HEK293 (cell line): ENCODE measurements at regions not wholly inside any gene's neighbourhood (a gene's known extent, or its start where the extent isn't known, plus 50 kb on each side); places are given as distances from the start of the nearest gene placed in this dataset.

Experiments
- GFI1B ChIP-seq: fragments of 450-650 bp; formaldehyde crosslinking; IDR thresholded peaks from 2 replicates; pipeline ENCODE4 v1.5.1; 2016; ENCODE audit warnings: missing biosample characterization, missing genetic modification characterization
- KLF9 ChIP-seq: fragments of 450-650 bp; formaldehyde crosslinking; IDR thresholded peaks from 2 replicates; pipeline ENCODE4 v1.5.1; 2016; ENCODE audit warnings: missing biosample characterization, missing genetic modification characterization, low read depth
- YY1 ChIP-seq: fragments of 450-650 bp; formaldehyde crosslinking; IDR thresholded peaks from 2 replicates; pipeline ENCODE4 v1.5.1; 2018; ENCODE audit warnings: missing biosample characterization, missing genetic modification characterization
- ZNF155 ChIP-seq: fragments of 450-650 bp; formaldehyde crosslinking; IDR thresholded peaks from 2 replicates; pipeline ENCODE4 v1.5.1; 2016; ENCODE audit warnings: missing biosample characterization, missing genetic modification characterization
- ZNF202 ChIP-seq: fragments of 450-650 bp; formaldehyde crosslinking; IDR thresholded peaks from 2 replicates; pipeline ENCODE4 v1.5.1; 2016; ENCODE audit warnings: missing biosample characterization, missing genetic modification characterization, borderline replicate concordance
- ZNF677 ChIP-seq: fragments of 450-650 bp; IDR thresholded peaks from 2 replicates; pipeline ENCODE4 v1.5.0; 2018; ENCODE audit warnings: missing biosample characterization, mild to moderate bottlenecking, missing genetic modification characterization, moderate library complexity
- TF ChIP-seq, protein P1 (sequence below): fragments of 450-650 bp; formaldehyde crosslinking; IDR thresholded peaks from 2 replicates; pipeline ENCODE4 v1.5.1; 2016; ENCODE audit warnings: missing biosample characterization, missing genetic modification characterization
- TF ChIP-seq, protein P2 (sequence below): sonication (generic); formaldehyde crosslinking; IDR thresholded peaks from 2 replicates; pipeline ENCODE4 v1.8.1; 2022; ENCODE audit warnings: mild to moderate bottlenecking, moderate library complexity, missing genetic modification reagents
- TF ChIP-seq, protein P3 (sequence below): fragments of 450-650 bp; formaldehyde crosslinking; IDR thresholded peaks from 2 replicates; pipeline ENCODE4 v1.5.1; 2016; ENCODE audit warnings: missing biosample characterization, missing genetic modification characterization

DNA sequence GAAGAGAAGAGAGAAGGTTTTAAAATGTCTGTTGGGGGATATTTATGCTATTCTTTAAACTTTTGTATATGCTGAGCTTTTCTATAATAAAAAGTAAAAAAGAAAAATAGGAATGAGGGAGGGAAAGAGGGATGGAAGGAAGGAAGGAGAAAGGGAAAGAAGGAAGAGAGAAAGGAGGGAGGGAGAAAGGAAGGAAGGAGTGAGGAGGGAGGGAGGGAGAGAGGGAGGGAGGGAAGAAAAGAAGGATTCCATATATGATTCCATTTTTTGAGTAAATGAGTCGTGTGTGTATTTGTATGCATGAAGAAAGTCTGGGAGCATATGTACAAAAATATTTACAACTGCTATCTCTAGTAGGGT is 120.9 kb upstream of the ZBTB40 start:
- TF ChIP-seq, protein P1, sequence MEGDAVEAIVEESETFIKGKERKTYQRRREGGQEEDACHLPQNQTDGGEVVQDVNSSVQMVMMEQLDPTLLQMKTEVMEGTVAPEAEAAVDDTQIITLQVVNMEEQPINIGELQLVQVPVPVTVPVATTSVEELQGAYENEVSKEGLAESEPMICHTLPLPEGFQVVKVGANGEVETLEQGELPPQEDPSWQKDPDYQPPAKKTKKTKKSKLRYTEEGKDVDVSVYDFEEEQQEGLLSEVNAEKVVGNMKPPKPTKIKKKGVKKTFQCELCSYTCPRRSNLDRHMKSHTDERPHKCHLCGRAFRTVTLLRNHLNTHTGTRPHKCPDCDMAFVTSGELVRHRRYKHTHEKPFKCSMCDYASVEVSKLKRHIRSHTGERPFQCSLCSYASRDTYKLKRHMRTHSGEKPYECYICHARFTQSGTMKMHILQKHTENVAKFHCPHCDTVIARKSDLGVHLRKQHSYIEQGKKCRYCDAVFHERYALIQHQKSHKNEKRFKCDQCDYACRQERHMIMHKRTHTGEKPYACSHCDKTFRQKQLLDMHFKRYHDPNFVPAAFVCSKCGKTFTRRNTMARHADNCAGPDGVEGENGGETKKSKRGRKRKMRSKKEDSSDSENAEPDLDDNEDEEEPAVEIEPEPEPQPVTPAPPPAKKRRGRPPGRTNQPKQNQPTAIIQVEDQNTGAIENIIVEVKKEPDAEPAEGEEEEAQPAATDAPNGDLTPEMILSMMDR (tag by site-specific recombination), result no peak
- TF ChIP-seq, protein P2, sequence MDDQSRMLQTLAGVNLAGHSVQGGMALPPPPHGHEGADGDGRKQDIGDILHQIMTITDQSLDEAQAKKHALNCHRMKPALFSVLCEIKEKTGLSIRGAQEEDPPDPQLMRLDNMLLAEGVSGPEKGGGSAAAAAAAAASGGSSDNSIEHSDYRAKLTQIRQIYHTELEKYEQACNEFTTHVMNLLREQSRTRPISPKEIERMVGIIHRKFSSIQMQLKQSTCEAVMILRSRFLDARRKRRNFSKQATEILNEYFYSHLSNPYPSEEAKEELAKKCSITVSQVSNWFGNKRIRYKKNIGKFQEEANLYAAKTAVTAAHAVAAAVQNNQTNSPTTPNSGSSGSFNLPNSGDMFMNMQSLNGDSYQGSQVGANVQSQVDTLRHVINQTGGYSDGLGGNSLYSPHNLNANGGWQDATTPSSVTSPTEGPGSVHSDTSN (CRISPR knock-in tag), result no peak
- TF ChIP-seq, protein P3, sequence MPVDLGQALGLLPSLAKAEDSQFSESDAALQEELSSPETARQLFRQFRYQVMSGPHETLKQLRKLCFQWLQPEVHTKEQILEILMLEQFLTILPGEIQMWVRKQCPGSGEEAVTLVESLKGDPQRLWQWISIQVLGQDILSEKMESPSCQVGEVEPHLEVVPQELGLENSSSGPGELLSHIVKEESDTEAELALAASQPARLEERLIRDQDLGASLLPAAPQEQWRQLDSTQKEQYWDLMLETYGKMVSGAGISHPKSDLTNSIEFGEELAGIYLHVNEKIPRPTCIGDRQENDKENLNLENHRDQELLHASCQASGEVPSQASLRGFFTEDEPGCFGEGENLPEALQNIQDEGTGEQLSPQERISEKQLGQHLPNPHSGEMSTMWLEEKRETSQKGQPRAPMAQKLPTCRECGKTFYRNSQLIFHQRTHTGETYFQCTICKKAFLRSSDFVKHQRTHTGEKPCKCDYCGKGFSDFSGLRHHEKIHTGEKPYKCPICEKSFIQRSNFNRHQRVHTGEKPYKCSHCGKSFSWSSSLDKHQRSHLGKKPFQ, result no peak
- TF ChIP-seq KLF9 (tag by site-specific recombination) (no peak), ZNF202 (tag by site-specific recombination) (no peak), GFI1B (tag by site-specific recombination) (no peak), ZNF677 (no peak), ZNF155 (tag by site-specific recombination) (no peak), YY1 (no peak)
